Neural progenitor cell (in vitro differentiated cells): ENCODE measurements at regions not wholly inside any gene's neighbourhood (a gene's known extent, or its start where the extent isn't known, plus 50 kb on each side); places are given as distances from the start of the nearest gene placed in this dataset.

Experiments
- DNase-seq: peaks from one replicate; pipeline ENCODE4 v3.0.0-alpha.2; 2016; ENCODE audit warnings: low spot score
- H2AFZ ChIP-seq: fragments of 200-600 bp; sonication (generic); replicated peaks from 2 replicates; pipeline ENCODE4 v1.6.1; 2016; ENCODE audit warnings: antibody characterized with exemption
- H3F3A ChIP-seq: fragments of 200-600 bp; sonication (generic); 2 replicates; pipeline ENCODE4 v1.6.1; 2016; ENCODE audit warnings: antibody characterized with exemption, low read depth
- H3K27ac ChIP-seq: fragments of 200-600 bp; sonication (generic); 2 replicates; pipeline ENCODE4 v1.5.1; 2016; ENCODE audit warnings: mild to moderate bottlenecking
- H3K27me3 ChIP-seq: fragments of 200-600 bp; sonication (generic); 2 replicates; pipeline ENCODE4 v1.6.1; 2016; ENCODE audit warnings: mild to moderate bottlenecking, moderate library complexity
- H3K36me3 ChIP-seq: fragments of 200-600 bp; sonication (generic); 2 replicates; pipeline ENCODE4 v1.5.1; 2016
- H3K4me1 ChIP-seq: fragments of 200-600 bp; sonication (generic); 2 replicates; pipeline ENCODE4 v1.6.1; 2016; ENCODE audit warnings: mixed run types
- H3K4me2 ChIP-seq: fragments of 200-600 bp; sonication (generic); 2 replicates; pipeline ENCODE4 v1.6.1; 2016
- H3K4me3 ChIP-seq: fragments of 200-600 bp; sonication (generic); 2 replicates; pipeline ENCODE4 v1.5.1; 2016
- H3K79me2 ChIP-seq: fragments of 200-600 bp; sonication (generic); 2 replicates; pipeline ENCODE4 v1.6.1; 2016; ENCODE audit warnings: low read depth
- H3K9ac ChIP-seq: fragments of 200-600 bp; sonication (generic); 2 replicates; pipeline ENCODE4 v1.6.1; 2016
- H3K9me3 ChIP-seq: fragments of 200-600 bp; sonication (generic); 2 replicates; pipeline ENCODE4 v1.5.1; 2016; ENCODE audit warnings: low read depth
- H4K20me1 ChIP-seq: fragments of 200-600 bp; sonication (generic); 2 replicates; pipeline ENCODE4 v1.6.1; 2016; ENCODE audit warnings: low read depth
- H3K27ac Mint-ChIP-seq: 3 replicates; pipeline ENCODE4 v1.8.0; 2021; ENCODE audit warnings: mixed read lengths
- H3K27me3 Mint-ChIP-seq: 2 replicates; pipeline ENCODE4 v1.8.0; 2022; ENCODE audit warnings: low read depth, mild to moderate bottlenecking, inconsistent platforms, moderate library complexity, mixed read lengths; ENCODE audit not compliant: insufficient read depth
- H3K36me3 Mint-ChIP-seq: 3 replicates; pipeline ENCODE4 v1.8.0; 2021; ENCODE audit warnings: mixed read lengths
- H3K4me1 Mint-ChIP-seq: 3 replicates; pipeline ENCODE4 v1.8.0; 2021; ENCODE audit warnings: mixed read lengths
- H3K4me3 Mint-ChIP-seq: 3 replicates; pipeline ENCODE4 v1.8.0; 2021; ENCODE audit warnings: mild to moderate bottlenecking, moderate library complexity, mixed read lengths
- H3K9me3 Mint-ChIP-seq: 3 replicates; pipeline ENCODE4 v1.8.0; 2020; ENCODE audit warnings: mixed read lengths
- EZH2 ChIP-seq: fragments of 200-600 bp; sonication (generic); IDR thresholded peaks from 2 replicates; pipeline ENCODE4 v1.6.1; 2017; ENCODE audit warnings: antibody characterized with exemption, mild to moderate bottlenecking, moderate library complexity
- EZH2phosphoT487 ChIP-seq: fragments of 200-600 bp; sonication (generic); IDR thresholded peaks from 2 replicates; pipeline ENCODE4 v1.6.1; 2017; ENCODE audit warnings: antibody characterized with exemption
- TF ChIP-seq, protein P1 (sequence below): fragments of 200-600 bp; sonication (generic); IDR thresholded peaks from 2 replicates; pipeline ENCODE4 v1.5.1; 2017; ENCODE audit warnings: antibody characterized with exemption, mild to moderate bottlenecking

DNA sequence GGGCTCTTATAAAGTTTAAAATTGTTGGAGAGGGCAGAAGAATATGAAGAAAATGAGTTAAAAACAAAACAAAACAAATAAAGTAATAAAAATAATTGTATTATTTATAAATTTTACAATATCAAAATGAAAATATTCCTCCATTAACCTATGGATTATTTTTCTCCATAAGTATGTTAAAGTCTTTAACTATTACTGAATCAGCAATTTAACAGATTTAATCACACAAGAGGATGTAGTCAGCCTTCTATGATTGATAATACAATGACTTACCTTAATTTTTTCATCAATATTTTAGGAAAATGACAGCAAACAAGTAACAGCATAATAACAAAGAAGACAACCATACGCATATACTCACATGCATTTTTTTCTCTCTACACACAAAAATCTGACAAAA lies 1195.3 kb upstream of the NUDT12 start:
- H3K27ac Mint-ChIP-seq = no peak overlapping the region
- Histone ChIP-seq H3K27me3 (no peaks in the 10 kb centered on the region), H4K20me1 (no peaks in the 10 kb centered on the region), H3K4me2 (no peak overlapping the region), H3K9ac (no peak overlapping the region), H3K4me1 (no peaks in the 10 kb centered on the region), H3K79me2 (no peaks in the 10 kb centered on the region), H2AFZ (no peak overlapping the region), H3F3A (no peaks in the 10 kb centered on the region), H3K9me3 (no peaks in the 10 kb centered on the region), H3K27ac (no peak overlapping the region), H3K4me3 (no peak overlapping the region), H3K36me3 (no peaks in the 10 kb centered on the region)
- DNase-seq = no peak
- no peaks in the 10 kb centered on the region for H3K27me3 Mint-ChIP-seq
- H3K36me3 Mint-ChIP-seq = no peaks in the 10 kb centered on the region
- H3K9me3 Mint-ChIP-seq = peaks cover 5% of the 10 kb centered on the region
- H3K4me1 Mint-ChIP-seq = no peaks in the 10 kb centered on the region
- no peak for TF ChIP-seq EZH2phosphoT487
- TF ChIP-seq, protein P1, sequence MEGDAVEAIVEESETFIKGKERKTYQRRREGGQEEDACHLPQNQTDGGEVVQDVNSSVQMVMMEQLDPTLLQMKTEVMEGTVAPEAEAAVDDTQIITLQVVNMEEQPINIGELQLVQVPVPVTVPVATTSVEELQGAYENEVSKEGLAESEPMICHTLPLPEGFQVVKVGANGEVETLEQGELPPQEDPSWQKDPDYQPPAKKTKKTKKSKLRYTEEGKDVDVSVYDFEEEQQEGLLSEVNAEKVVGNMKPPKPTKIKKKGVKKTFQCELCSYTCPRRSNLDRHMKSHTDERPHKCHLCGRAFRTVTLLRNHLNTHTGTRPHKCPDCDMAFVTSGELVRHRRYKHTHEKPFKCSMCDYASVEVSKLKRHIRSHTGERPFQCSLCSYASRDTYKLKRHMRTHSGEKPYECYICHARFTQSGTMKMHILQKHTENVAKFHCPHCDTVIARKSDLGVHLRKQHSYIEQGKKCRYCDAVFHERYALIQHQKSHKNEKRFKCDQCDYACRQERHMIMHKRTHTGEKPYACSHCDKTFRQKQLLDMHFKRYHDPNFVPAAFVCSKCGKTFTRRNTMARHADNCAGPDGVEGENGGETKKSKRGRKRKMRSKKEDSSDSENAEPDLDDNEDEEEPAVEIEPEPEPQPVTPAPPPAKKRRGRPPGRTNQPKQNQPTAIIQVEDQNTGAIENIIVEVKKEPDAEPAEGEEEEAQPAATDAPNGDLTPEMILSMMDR = no peak
- TF ChIP-seq EZH2 = no peak
- no peak overlapping the region for H3K4me3 Mint-ChIP-seq

DNA sequence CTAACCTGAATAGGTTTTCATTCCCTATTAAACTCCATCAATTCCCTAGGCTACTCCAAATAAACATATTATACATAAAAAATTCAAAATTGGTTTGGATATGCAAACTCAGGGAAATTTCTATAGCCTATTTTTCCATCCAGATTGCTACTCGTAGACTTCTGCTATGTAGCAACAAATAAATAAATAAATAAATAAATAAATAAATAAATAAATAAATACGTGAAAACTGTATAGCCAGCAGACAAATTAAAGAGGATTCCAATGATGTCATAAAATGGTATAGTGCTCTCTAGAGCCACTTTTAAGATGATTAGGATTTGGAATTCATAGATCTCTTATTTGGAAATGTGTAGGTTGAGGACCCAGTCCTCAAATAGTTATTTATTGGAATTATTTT lies 1193.2 kb upstream of the NUDT12 start:
- no peaks in the 10 kb centered on the region for H3K27me3 Mint-ChIP-seq
- no peaks in the 10 kb centered on the region for H3K4me1 Mint-ChIP-seq

DNA sequence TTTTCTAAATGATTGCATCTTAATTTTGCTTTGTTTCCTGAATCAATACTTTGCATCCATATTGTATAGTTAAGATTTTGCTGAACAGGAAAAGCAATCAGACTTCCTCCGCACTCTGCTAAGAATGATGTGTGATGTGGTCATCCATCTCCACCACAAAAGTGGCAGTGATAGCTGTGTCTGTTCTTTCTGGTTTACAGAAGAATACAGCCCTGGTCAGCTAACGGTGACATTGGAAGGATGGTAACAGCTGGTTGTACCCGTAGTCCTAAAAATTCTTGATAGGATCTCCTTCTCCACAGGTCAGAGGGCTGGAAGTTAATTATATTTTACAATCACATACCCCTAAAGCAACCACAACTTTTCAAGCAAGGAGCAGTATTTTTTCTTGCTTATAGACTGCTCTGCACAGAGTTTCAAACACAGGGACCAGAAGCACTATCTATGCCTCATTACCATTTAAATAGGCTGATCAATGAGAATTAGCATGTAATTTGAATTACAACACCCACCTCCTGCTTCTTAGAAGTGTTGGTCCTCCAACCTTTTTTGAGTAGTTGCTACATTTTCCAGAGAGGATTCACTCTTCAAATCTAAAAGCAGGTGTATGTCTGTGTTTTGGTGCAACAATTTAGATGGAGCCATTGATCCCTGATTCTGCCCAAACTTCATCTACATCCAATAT lies 1191.9 kb upstream of the NUDT12 start:
- H3K36me3 Mint-ChIP-seq = no peaks in the 10 kb centered on the region
- H3K4me3 Mint-ChIP-seq = no peak overlapping the region
- H3K27ac Mint-ChIP-seq = no peak overlapping the region
- Histone ChIP-seq H3K27ac (no peak overlapping the region), H3K4me1 (no peaks in the 10 kb centered on the region), H3K9me3 (no peaks in the 10 kb centered on the region), H3K36me3 (no peaks in the 10 kb centered on the region), H2AFZ (no peak overlapping the region), H4K20me1 (no peaks in the 10 kb centered on the region), H3K27me3 (no peaks in the 10 kb centered on the region), H3F3A (no peaks in the 10 kb centered on the region), H3K9ac (no peak overlapping the region), H3K79me2 (no peaks in the 10 kb centered on the region), H3K4me3 (no peak overlapping the region), H3K4me2 (no peak overlapping the region)
- no peaks in the 10 kb centered on the region for H3K9me3 Mint-ChIP-seq
- no peak for TF ChIP-seq EZH2phosphoT487
- TF ChIP-seq, protein P1 = no peak
- TF ChIP-seq EZH2 = no peak
- no peak for DNase-seq
- no peaks in the 10 kb centered on the region for H3K4me1 Mint-ChIP-seq
- H3K27me3 Mint-ChIP-seq = no peaks in the 10 kb centered on the region

More for the DNA sequence above, 1193.2 kb upstream of the NUDT12 start:
- Histone ChIP-seq H4K20me1 (no peaks in the 10 kb centered on the region), H3K27ac (no peak overlapping the region), H3K4me2 (no peak overlapping the region), H3F3A (no peaks in the 10 kb centered on the region), H3K9me3 (no peaks in the 10 kb centered on the region), H3K79me2 (no peaks in the 10 kb centered on the region), H3K36me3 (no peaks in the 10 kb centered on the region), H3K9ac (no peak overlapping the region), H3K27me3 (no peaks in the 10 kb centered on the region), H3K4me3 (no peak overlapping the region), H2AFZ (no peak overlapping the region), H3K4me1 (no peaks in the 10 kb centered on the region)
- H3K4me3 Mint-ChIP-seq = no peak overlapping the region
- no peak overlapping the region for H3K27ac Mint-ChIP-seq
- H3K9me3 Mint-ChIP-seq = peaks cover 4% of the 10 kb centered on the region
- DNase-seq = no peak
- TF ChIP-seq EZH2phosphoT487 = no peak
- TF ChIP-seq EZH2 = no peak
- TF ChIP-seq, protein P1 = no peak
- H3K36me3 Mint-ChIP-seq = no peaks in the 10 kb centered on the region
